GM19035 (cell line): ENCODE measurements at regions not wholly inside any gene's neighbourhood (a gene's known extent, or its start where the extent isn't known, plus 50 kb on each side); places are given as distances from the start of the nearest gene placed in this dataset.
"Not testable (repeated sequence)": the region's sequence is repeated elsewhere in the genome, so short reads cannot be mapped to it uniquely, and the experiment has no call there.

Source experiments
- ATAC-seq: cut with Tn5 transposase; IDR thresholded peaks from one replicate; pipeline ENCODE4 v1.9.1; 2021; ENCODE audit not compliant: unreplicated experiment

DNA sequence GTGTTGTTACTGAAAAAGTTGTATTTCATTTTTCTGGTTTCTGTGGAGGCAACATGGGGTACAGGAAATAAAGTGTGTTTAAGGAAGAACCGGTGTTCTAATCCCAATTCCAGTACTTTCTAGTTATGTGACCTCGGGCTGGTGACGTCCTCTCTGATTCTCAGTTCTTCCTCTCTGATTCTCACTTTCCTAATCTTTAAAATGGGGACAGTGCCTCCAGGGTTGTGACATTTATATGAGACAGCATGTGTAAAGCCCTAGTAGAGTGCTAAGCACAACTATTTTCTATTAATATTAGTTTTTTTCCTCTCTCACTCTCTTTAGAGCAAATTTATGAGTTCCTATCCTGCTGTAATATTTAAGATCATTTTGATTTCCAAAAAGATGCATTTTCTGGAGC lies 50.9 kb upstream of the PTPDC1 start:
- ATAC-seq = no peak

DNA sequence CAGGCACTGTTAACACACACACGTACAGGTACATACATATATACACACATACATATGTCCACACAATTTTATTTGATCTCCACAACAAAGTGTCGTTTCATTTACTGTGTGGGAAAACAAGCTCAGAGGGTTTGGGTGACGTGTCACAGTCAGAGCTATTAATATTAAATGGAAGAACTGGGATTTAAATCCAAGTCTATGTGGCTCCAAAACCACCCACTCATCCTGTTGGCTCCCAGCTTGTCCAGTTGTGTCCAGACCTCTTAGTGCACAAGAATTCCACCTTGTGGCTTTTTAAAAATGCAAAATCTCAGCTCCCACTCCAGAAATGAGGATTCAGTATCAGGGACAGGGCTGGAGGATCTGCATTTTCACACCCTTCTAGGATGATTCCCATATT lies 52.3 kb upstream of the PTPDC1 start:
- ATAC-seq = no peak

DNA sequence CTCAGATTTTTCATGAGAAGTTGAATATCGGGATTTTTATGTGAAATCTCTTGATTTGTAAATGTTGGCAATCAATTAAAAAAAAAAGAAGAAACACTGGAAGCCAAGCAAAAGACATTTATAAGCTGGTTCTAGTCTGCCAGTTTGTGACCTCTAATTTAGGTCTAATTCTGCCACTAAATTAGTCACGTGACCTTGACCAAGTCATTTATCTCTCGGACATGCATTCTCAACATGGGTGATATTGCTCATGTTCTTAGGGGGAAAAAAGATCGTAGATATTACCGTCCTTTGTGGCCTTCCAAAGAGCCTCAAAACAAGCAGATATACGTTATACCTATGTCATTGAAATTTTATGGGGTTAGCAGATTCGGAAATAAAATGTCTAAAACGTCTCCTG lies 52.9 kb upstream of the PTPDC1 start:
- no peak for ATAC-seq

DNA sequence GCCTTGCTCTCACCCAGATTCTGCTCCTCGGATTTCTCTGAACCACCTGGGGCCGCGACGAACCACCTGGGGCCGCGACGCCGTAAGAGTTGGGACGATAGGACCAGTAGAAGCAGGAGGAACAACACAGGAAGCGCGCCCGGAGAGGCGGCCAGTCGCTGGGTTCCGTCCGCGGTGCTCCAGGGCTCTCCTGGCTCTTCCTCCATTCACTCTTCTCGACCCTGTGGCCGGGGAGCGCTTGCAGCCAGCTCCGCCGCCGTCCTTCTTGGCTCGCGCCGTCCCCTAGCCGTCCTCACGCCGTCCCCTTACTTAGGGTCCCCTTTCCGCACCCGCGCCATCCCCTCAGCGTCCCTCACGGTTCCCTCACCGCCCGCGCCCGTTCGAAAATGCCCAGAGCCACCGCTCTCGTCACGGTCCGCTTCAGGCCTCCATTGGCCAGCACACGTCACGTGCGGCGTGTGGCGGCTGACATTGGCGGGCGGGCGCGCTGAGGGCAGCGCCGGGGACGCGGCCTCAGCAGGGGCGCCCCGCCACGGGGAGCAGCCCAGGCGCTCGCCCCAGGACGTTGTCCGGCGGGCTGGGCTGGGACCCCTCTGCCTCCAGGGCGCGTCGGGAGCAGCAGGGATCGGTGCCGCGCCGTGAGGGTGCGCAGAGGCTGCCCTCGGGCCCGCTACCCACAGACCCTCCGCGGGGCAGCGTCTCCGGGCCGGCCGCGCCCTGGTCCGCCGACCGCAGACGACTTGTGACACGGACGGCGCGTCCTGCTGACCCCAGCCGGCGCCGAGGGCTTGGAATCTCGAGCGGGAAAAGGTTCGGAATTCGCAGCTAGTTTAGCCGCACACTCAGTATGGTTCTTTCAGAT lies 53.7 kb upstream of the PTPDC1 start:
- ATAC-seq = peak; percentile 99

DNA sequence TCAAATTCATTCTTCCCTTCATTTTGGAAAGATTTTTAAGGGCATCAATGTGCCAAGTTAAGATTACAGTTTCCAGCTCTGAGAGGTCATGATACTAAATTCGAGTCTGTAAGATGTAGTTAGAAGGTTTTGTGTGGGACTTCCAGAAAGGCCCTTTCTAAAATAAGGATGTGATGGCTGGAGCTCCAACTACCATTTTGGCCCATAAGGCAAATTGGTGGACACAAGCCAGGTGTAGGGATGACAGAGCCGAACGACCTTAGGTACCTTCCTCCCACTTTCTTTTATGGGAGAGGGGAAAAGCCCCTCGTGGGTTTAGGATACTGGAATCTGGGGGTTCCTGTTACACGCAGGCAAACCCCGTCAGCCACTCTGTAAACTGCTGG lies 54.3 kb upstream of the PTPDC1 start:
- ATAC-seq = no peak

DNA sequence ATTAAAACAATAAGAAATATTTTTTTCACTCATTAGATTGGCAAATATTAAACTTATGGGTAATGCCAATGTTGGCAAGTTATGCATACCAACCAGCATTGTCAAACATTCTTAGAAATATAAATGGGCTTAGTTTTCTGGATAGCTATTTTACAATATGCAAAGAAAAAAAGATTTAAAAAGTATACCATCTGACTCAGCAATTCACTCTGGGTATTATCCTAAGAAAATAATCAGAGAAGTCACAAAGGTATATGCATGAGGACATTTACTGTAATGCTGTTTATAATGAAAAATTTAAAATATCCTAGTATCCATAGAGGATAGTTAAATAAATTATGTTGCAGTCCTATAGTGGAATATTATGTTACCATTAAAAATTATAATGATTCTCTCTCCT lies 57.4 kb upstream of the PTPDC1 start:
- no peak for ATAC-seq

DNA sequence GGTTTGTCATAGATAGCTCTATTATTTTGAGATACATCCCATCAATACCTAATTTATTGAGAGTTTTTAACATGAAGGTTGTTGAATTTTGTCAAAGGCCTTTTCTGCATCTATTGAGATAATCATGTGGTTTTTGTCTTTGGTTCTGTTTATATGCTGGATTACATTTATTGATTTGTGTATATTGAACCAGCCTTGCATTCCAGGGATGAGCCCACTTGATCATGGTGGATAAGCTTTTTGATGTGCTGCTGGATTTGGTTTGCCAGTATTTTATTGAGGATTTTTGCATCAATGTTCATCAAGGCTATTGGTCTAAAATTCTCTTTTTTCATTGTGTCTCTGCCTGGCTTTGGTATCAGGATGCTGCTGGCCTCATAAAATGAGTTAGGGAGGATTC lies 61.8 kb upstream of the PTPDC1 start:
- ATAC-seq = not testable (repeated sequence)

DNA sequence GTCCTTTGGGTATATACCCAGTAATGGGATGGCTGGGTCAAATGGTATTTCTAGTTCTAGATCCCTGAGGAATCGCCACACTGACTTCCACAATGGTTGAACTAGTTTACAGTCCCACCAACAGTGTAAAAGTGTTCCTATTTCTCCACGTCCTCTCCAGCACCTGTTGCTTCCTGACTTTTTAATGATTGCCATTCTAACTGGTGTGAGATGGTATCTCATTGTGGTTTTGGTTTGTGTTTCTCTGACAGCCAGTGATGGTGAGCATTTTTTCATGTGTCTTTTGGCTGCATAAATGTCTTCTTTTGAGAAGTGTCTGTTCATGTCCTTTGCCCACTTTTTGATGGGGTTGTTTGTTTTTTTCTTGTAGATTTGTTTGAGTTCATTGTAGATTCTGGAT lies 63.4 kb upstream of the PTPDC1 start:
- not testable (repeated sequence) for ATAC-seq

DNA sequence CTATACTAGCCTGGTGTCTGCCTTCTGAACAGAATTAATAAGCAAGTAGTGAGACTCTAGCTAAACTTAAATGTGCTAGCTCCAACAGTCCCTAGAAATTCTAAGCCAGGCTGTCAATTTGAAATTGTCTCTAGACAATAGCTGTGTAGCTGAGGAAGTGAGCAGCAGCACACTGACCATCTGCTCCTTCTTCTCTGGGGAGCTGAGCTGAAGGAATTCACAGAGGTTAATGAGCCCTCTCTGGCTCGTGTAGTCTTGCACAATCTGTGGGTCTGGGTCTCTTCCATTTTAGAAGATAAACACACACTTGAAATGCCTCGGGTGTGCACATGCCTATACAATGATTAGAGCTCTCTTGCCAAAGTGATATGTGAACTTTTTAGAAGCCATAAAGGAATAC lies 63.5 kb upstream of the BARX1 start:
- ATAC-seq = no peak

DNA sequence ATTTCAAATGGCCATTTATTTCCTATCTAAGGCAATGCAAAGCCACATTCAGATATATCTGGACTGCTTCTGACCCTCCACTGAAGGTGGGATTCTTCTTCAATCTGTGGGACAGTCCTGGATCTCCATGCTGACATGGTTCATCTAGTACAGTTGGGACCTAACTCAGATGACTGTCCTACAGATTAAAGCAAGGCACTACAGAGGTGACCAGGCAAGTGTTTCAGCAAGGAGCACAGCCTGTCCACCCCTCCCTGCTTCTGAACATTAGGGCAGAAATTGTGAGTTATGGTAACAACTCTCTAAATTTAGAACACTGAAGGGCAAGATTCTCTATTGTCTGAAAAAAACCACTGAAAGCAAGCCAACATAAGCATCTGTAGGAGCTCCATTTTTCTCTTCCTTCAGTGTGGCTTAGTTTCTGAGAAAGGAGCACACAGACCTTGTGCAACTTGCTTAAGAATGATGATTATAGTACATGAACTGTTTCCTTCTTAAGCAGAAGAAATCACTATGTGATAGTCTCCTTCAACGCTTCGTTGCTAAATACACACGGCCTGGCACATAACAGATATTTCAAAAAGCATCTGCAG lies 62.9 kb upstream of the BARX1 start:
- no peak for ATAC-seq

DNA sequence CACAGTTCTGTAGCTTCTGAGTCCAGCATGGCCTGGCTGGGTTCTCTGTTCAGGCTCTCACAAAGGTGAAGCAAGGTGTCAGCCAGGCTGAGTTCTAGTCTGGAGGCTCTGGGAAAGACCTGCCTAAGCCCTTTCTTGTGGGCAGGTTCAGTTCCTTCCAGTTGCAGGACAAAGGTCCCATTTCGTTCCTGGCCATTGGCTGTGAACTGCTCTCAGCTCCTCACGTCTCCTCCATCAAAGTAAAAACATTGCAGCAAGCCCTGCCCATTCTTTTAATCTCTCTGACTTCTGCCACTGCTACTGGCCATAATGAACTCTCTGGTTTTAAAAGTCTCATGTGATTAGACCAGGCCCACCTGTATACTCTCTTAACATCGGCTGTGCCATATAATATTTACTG lies 61.6 kb upstream of the BARX1 start:
- ATAC-seq = no peak

DNA sequence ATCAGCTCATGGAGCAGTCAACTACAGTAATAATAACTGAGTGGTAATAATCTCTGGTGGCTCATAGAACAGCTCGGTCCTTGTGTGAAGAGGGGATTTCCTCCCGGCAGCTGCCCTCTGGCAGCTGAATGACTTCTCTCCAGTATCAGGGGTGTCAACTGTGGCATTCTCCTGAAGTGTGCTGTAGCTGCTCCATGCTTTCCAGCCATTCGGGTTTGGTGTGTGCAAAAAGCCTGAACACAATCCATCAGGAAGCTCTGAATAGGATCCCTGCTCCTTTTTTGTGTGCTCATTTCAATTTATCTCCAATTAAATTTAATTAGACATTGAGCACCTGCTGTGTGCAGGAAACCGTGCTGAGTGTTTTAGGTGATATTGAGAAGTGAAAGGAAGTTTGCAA lies 59.8 kb upstream of the BARX1 start:
- no peak for ATAC-seq

DNA sequence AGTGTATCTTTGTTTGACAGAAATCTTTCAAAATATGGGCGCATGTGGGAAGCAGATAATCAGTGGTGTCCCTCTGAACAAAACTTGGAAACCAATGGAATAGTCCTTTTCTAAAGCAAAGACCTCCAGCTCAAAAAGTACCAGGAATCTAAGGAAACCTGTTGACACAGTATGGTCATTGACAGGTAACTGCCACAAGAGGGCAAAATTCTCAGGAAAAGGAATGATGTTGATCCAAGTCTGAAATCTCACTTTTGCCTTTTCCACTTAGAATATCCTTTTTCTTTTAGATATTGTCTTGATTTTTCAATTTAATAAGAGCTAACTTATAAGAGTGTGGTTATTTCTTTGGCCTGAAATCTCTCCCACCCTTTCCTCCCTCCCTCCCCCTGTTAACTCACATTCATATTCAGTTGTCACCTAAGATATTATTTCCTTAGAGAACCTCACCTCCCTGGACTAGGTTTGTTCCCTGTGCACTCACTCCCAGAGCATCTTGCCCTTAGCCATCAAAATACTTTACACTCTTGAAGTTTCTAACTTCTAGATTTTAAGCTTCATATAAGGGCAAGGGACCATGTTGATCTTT lies 59.0 kb upstream of the BARX1 start:
- ATAC-seq = no peak

DNA sequence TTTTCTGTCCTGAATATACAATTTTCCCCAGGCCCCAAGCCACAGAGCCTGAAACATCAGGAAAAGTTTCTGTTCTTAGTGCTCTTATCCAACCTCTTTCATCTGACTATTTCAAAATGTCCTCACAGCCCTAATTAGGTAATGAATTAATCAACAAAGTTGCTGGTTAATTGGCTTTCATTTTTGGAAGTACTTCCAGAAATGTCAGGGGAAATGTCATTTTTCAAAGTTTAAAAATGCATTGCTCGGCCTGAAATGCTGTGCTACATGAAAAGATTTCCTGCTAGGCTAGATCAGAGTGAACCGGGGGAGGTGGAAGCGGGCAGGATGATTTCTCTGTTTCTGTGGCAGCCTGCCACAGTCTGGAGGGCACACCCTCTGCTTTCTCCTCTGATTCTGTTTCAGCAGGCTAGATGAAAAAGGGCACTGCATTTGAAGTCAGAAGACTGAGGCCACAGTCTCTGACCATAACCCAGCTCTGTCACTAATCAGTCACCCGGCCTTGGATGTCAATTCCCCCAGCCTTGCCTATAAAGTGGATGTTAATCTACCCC lies 55.9 kb upstream of the BARX1 start:
- ATAC-seq = no peak

DNA sequence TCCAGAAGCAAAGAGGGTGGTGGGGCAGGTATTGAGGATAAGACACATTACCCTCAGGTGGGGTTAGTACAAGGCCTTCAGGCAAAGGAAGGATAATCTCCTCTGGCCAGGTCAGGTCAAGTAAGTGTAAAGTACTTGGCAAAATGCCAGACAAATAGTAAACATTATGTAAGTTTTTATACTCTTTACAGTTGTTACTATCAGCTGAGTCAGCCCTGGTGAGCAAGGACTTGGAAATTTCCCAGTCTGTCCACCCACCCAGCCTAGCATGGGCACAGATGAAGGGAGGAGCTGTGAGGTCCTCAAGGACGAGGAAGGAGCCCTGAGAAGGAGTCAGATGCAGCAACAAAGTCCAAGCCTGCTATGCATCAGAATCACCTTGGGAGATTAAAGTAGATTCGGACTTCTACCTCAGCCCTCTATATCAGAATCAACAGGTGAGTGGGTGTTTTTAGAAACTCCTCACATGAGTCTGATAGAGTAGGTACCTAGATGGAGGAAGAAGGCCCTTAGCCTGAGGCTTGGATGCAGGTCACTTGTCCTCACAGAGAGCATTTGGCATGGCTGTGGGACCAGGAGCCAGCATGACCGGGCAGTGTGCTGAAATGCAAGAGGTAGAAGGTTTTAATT lies 50.2 kb upstream of the BARX1 start:
- ATAC-seq = no peak
